Keratinocyte (primary cell): ENCODE measurements at regions not wholly inside any gene's neighbourhood (a gene's known extent, or its start where the extent isn't known, plus 50 kb on each side); places are given as distances from the start of the nearest gene placed in this dataset.

Source experiments
- DNase-seq: peaks from one replicate; pipeline ENCODE4 v3.0.0-alpha.2; 2011; ENCODE audit warnings: low read depth, missing footprints, low spot score
- FAIRE-seq: peaks from 2 replicates; lab custom pipeline; 2011; peaks lifted over from hg19 to GRCh38; lab: Jason Lieb, UNC
- H2AFZ ChIP-seq: 2 replicates; pipeline ENCODE4 v1.6.0; 2012; ENCODE audit warnings: low read length, control low read depth, inconsistent platforms; ENCODE audit not compliant: control insufficient read depth
- H3K27ac ChIP-seq: 2 replicates; pipeline ENCODE4 v1.5.1; 2011; ENCODE audit warnings: low read length; ENCODE audit not compliant: control insufficient read depth, insufficient read depth
- H3K27me3 ChIP-seq: 3 replicates; pipeline ENCODE4 v1.6.0; 2011; ENCODE audit warnings: low read length; ENCODE audit not compliant: control insufficient read depth, insufficient read depth; ENCODE audit errors: extremely low read depth
- H3K36me3 ChIP-seq, 2 experiments: 2 replicates in 1 of 2; 3 replicates in 1 of 2; pipeline ENCODE4 v1.5.1; 2011; ENCODE audit warnings: low read length in 2 of 2, mild to moderate bottlenecking in 1 of 2; ENCODE audit not compliant: control insufficient read depth in 2 of 2, insufficient read depth in 2 of 2; ENCODE audit errors: extremely low read depth in 1 of 2
- H3K4me1 ChIP-seq: 3 replicates; pipeline ENCODE4 v1.5.1; 2011; ENCODE audit warnings: low read length; ENCODE audit not compliant: control insufficient read depth, insufficient read depth; ENCODE audit errors: extremely low read depth
- H3K4me2 ChIP-seq: 3 replicates; pipeline ENCODE4 v1.6.0; 2011; ENCODE audit warnings: low read depth, low read length; ENCODE audit not compliant: control insufficient read depth, insufficient read depth; ENCODE audit errors: extremely low read depth
- H3K4me3 ChIP-seq, 3 experiments: fragments of 200-600 bp in 1 of 3; sonication (generic) in 1 of 3; 2 replicates in 2 of 3; 3 replicates in 1 of 3; pipeline ENCODE4 v1.5.1; 2011 to 2016; ENCODE audit warnings: low read length in 3 of 3, mild to moderate bottlenecking in 3 of 3, control low read depth in 2 of 3, inconsistent platforms in 1 of 3, low read depth in 1 of 3, mixed read lengths in 1 of 3, mixed run types in 1 of 3, moderate library complexity in 1 of 3; ENCODE audit not compliant: control insufficient read depth in 2 of 3, insufficient read depth in 2 of 3; ENCODE audit errors: extremely low read depth in 1 of 3
- H3K79me2 ChIP-seq: 2 replicates; pipeline ENCODE4 v1.6.0; 2012; ENCODE audit warnings: low read length; ENCODE audit not compliant: control insufficient read depth, insufficient read depth
- H3K9ac ChIP-seq: 3 replicates; pipeline ENCODE4 v1.6.0; 2011; ENCODE audit warnings: low read length; ENCODE audit not compliant: control insufficient read depth, insufficient read depth; ENCODE audit errors: extremely low read depth
- H3K9me1 ChIP-seq: 3 replicates; pipeline ENCODE4 v1.6.0; 2011; ENCODE audit warnings: low read length; ENCODE audit not compliant: control insufficient read depth, insufficient read depth; ENCODE audit errors: extremely low read depth
- H3K9me3 ChIP-seq: 2 replicates; pipeline ENCODE4 v1.5.1; 2012; ENCODE audit warnings: low read depth, low read length; ENCODE audit not compliant: control insufficient read depth
- H4K20me1 ChIP-seq: 3 replicates; pipeline ENCODE4 v1.6.0; 2011; ENCODE audit warnings: low read length; ENCODE audit not compliant: control insufficient read depth, insufficient read depth; ENCODE audit errors: extremely low read depth
- CTCF ChIP-seq, 3 experiments: IDR thresholded peaks in 1 of 3; conservative IDR thresholded peaks in 1 of 3; optimal IDR thresholded peaks in 1 of 3; 2 replicates in 2 of 3; 3 replicates in 1 of 3; pipeline versions ENCODE3 to v1.5.1; 2011; ENCODE audit warnings: low read length in 3 of 3, mild to moderate bottlenecking in 3 of 3, moderate library complexity in 2 of 3, control low read depth in 1 of 3, inconsistent platforms in 1 of 3; ENCODE audit not compliant: insufficient read depth in 2 of 3; ENCODE audit errors: extremely low read depth in 1 of 3
- EZH2 ChIP-seq: IDR thresholded peaks from one replicate; pipeline ENCODE4 v1.6.1; 2012; ENCODE audit warnings: inconsistent platforms, mild to moderate bottlenecking, low read length, moderate library complexity
- dilution Hi-C: fragments of 300-500 bp; cut with MboI; formaldehyde crosslinking; loops from one replicate; pipeline ENCODE4 v1.7.0; 2020; ENCODE audit warnings: low sequenced_read_pairs; ENCODE audit not compliant: extremely low pct_ligation_motif_present

- Histone ChIP-seq H3K27ac (no peak overlapping the region), H3K9ac (no peak overlapping the region), H3K4me3 (no peak overlapping the region), H3K4me1 (no peaks in the 10 kb centered on the region), H3K79me2 (no peaks in the 10 kb centered on the region), H2AFZ (no peak overlapping the region), H3K9me3 (no peaks in the 10 kb centered on the region), H3K27me3 (no peaks in the 10 kb centered on the region), H4K20me1 (no peaks in the 10 kb centered on the region), H3K4me2 (no peak overlapping the region), H3K36me3 (no peaks in the 10 kb centered on the region), H3K9me1 (no peaks in the 10 kb centered on the region)
- no peak for TF ChIP-seq EZH2
- no peak for DNase-seq
- dilution Hi-C loops, result no loop called here
- no peak for FAIRE-seq
Observed at GRCh38 chr12:3961591-3961990, 88.4 kb upstream of the PARP11 start.

DNA sequence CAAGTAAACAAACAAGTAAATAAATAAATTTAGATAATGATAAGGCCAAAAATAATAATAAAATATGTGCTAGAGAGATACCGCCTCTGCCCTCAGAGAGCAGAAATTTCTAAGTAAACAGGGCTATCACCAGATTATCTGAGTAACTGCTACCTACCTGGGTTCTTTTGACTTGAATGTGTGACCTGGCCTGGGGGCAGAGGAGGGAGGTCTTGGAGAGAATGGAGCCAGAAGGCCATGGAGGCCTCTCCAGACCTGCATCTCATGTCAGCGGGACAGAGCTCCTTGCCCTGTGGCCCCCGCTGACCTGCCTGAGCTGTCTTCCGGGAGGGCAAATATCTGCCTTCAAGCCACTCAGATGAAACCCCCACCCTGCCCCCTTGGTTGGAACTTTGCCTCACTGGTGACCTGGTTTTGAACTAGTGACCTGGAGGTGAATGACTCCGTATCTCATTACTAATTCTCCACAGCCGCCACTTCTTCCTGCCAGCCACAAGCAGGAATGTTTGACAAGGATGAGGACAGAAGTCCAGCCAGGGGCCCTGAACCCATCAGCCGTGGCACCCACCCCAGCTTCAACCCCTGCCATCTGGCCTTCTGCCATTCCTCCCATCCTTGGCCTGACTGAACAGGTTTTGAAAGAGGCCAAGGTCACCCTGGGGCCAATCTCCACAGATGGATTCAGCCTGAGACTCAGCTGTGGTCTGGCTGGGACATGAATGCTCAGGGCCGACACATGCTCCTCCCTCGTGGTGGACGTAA, 86.8 kb upstream of the PARP11 start:
- no peak overlapping the region for H3K9ac ChIP-seq
- no peaks in the 10 kb centered on the region for H3K36me3 ChIP-seq
- H3K79me2 ChIP-seq, result no peaks in the 10 kb centered on the region
- no peaks in the 10 kb centered on the region for H3K27me3 ChIP-seq
- no peak overlapping the region for H3K4me3 ChIP-seq
- no peak overlapping the region for H3K4me2 ChIP-seq
- no peaks in the 10 kb centered on the region for H3K4me1 ChIP-seq
- dilution Hi-C loops, result no loop called here
- no peaks in the 10 kb centered on the region for H3K9me1 ChIP-seq
- DNase-seq, result no peak
- no peaks in the 10 kb centered on the region for H4K20me1 ChIP-seq
- H3K27ac ChIP-seq, result no peak overlapping the region
- H2AFZ ChIP-seq, result no peak overlapping the region
- FAIRE-seq, result no peak
- no peaks in the 10 kb centered on the region for H3K9me3 ChIP-seq
- no peak for TF ChIP-seq CTCF (optimal IDR thresholded peaks at IDR 0.05 in 1 of 3, IDR thresholded peaks at IDR 0.05 in 1 of 3, conservative IDR thresholded peaks at IDR 0.05 in 1 of 3; ENCODE audit: extremely low read depth in 1 of 3, insufficient read depth in 2 of 3, low read length in 3 of 3)
- no peak for TF ChIP-seq EZH2

- Histone ChIP-seq H3K9ac (no peak overlapping the region), H3K9me1 (no peaks in the 10 kb centered on the region), H4K20me1 (no peaks in the 10 kb centered on the region), H2AFZ (no peak overlapping the region), H3K36me3 (no peaks in the 10 kb centered on the region), H3K79me2 (no peaks in the 10 kb centered on the region), H3K4me3 (no peak overlapping the region), H3K4me2 (no peak overlapping the region), H3K4me1 (no peaks in the 10 kb centered on the region), H3K9me3 (no peaks in the 10 kb centered on the region), H3K27me3 (no peaks in the 10 kb centered on the region), H3K27ac (no peak overlapping the region)
- dilution Hi-C loops, result no loop called here
- DNase-seq (no peak), FAIRE-seq (no peak)
- no peak for TF ChIP-seq CTCF (optimal IDR thresholded peaks at IDR 0.05 in 1 of 3, IDR thresholded peaks at IDR 0.05 in 1 of 3, conservative IDR thresholded peaks at IDR 0.05 in 1 of 3; ENCODE audit: extremely low read depth in 1 of 3, insufficient read depth in 2 of 3, low read length in 3 of 3)
- TF ChIP-seq EZH2, result no peak
Observed at GRCh38 chr12:3958534-3958933, 85.3 kb upstream of the PARP11 start.
